ENCODE measurements at regions not wholly inside any gene's neighbourhood (a gene's known extent, or its start where the extent isn't known, plus 50 kb on each side); places are given as distances from the start of the nearest gene placed in this dataset.

- TF ChIP-seq CTCF (optimal IDR thresholded peaks at IDR 0.05 in 1 of 3, IDR thresholded peaks at IDR 0.05 in 1 of 3, conservative IDR thresholded peaks at IDR 0.05 in 1 of 3; ENCODE audit: extremely low read depth in 1 of 3, insufficient read depth in 2 of 3, low read length in 3 of 3), result peak in 1 of 3 experiments; percentile 16
- TF ChIP-seq EZH2 (IDR thresholded peaks at IDR 0.05; ENCODE audit: low read length), result no peak
These were observed 541.6 kb downstream of the SUCLA2 start for GRCh38 chr13:47459512-47459911.
